ENCODE measurements at regions not wholly inside any gene's neighbourhood (a gene's known extent, or its start where the extent isn't known, plus 50 kb on each side); places are given as distances from the start of the nearest gene placed in this dataset.

DNA sequence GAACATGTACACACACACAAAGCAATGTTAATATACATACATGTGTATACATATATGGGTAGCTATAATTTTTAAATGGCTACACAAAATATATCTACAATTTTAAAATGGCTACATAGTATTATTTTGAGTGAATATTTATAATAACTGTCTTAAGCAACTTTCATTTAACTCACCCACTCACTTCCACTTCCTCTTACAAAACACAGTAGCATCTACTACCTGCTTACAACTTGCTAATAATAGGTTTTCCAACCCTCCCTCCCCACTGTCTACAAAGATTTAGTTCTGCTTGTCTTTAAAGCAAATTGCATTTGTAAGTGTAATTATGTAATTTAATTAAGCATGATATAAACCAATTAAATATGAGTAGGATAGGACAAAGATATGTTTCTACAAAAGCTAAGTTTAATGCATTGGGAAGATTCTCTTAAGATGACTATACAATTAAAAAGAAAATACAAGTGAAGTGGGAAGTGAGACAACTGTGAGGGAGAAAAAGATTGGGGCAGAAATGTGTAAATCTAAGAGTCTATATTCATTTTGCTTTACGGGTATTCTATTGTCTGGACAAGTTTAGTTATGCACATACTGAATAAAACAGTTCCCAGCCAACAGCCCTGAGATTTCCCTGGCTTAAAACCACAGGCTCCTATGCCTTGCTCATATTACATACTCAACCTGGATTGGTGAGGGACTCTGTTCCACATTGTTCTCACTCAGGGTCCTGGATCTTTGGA lies 583.1 kb downstream of the EFNB2 start:
- Histone ChIP-seq H3F3A (ENCODE audit: insufficient read depth) (no peaks in the 10 kb centered on the region), H3K27me3 (replicated peaks; ENCODE audit: insufficient read depth) (no peaks in the 10 kb centered on the region), H3K27ac (no peak overlapping the region), H3K4me3 (no peak overlapping the region), H4K20me1 (ENCODE audit: insufficient read depth) (no peaks in the 10 kb centered on the region), H3K4me1 (ENCODE audit: insufficient read depth) (no peaks in the 10 kb centered on the region), H3K36me3 (ENCODE audit: low read depth) (no peaks in the 10 kb centered on the region), H2AFZ (no peak overlapping the region), H3K9ac (no peak overlapping the region), H3K79me2 (ENCODE audit: insufficient read depth) (no peaks in the 10 kb centered on the region), H3K4me2 (ENCODE audit: unreplicated experiment) (no peak overlapping the region), H3K9me2 (ENCODE audit: insufficient read depth) (no peaks in the 10 kb centered on the region), H3K9me3 (ENCODE audit: low read depth) (no peaks in the 10 kb centered on the region)
- DNase-seq: no peak
- TF ChIP-seq EZH2phosphoT487 (IDR thresholded peaks at IDR 0.05; ENCODE audit: insufficient read depth, low read depth) (no peak), EZH2 (IDR thresholded peaks at IDR 0.05; ENCODE audit: insufficient read depth, poor library complexity, severe bottlenecking) (no peak)
- 32 to 36% methylated on average over 1 of the region's 1 CpG for WGBS, 2 experiments (ENCODE audit: low coverage in 1 of 2, low lambda C conversion rate in 2 of 2, missing lambda C conversion rate in 2 of 2)
- in situ Hi-C loops (cut with MboI): no loop called here

DNA sequence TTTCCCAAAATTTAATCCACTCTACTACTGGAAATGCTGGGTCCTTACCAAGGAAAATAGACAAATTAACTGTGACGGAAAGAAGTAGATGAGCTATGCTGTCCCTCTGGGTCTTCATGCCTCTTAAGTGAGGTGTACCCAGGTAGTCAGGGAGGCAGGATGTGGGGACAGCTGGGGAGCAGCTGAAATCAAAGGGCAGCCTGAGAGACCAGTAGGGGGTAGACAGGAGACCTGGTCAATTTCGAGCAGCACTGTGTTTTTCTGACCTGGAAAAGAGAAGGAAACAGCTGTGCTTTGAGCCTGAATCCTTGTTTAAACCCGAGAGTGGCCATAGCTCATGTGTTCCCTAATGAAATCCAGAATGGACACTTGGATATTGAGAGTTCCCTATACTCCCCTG lies 587.3 kb downstream of the EFNB2 start:
- Histone ChIP-seq H4K20me1 (ENCODE audit: insufficient read depth) (no peaks in the 10 kb centered on the region), H2AFZ (no peak overlapping the region)
- in situ Hi-C loops (cut with MboI): no loop called here

DNA sequence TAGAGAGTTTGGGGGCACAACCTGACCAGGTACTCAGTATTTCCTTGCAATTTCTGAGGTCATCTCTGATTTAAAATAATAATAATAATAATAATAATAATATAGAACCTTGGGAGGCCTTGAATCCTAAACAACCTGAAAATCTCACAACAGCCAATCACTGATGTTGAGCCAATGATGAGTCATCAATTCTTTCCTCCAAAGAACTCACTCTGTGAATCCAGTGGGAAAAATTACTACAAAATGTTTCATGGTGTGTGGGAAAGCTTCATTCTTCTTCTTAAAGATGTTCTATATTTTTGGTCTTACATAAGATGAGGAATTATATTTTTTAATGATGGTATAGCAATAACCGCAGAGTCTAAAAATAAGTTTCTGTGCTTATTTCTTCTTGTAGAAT lies 594.6 kb downstream of the EFNB2 start:
- no peak for DNase-seq
- H3K36me3 ChIP-seq (ENCODE audit: low read depth): no peaks in the 10 kb centered on the region
- H3K27ac ChIP-seq: no peak overlapping the region
- H3K27me3 ChIP-seq (replicated peaks; ENCODE audit: insufficient read depth): no peaks in the 10 kb centered on the region
- no peaks in the 10 kb centered on the region for H3K79me2 ChIP-seq (ENCODE audit: insufficient read depth)
- H3F3A ChIP-seq (ENCODE audit: insufficient read depth): no peaks in the 10 kb centered on the region
- no peaks in the 10 kb centered on the region for H3K4me1 ChIP-seq (ENCODE audit: insufficient read depth)
- H3K4me3 ChIP-seq: no peak overlapping the region
- H2AFZ ChIP-seq: no peak overlapping the region
- no peak for TF ChIP-seq EZH2 (IDR thresholded peaks at IDR 0.05; ENCODE audit: insufficient read depth, poor library complexity, severe bottlenecking)
- no peak for TF ChIP-seq EZH2phosphoT487 (IDR thresholded peaks at IDR 0.05; ENCODE audit: insufficient read depth, low read depth)
- WGBS, 2 experiments (ENCODE audit: low coverage in 1 of 2, low lambda C conversion rate in 2 of 2, missing lambda C conversion rate in 2 of 2): 71 to 78% methylated on average over 1 of the region's 1 CpG
- in situ Hi-C loops (cut with MboI): no loop called here
- no peaks in the 10 kb centered on the region for H4K20me1 ChIP-seq (ENCODE audit: insufficient read depth)
- no peaks in the 10 kb centered on the region for H3K9me3 ChIP-seq (ENCODE audit: low read depth)
- no peak overlapping the region for H3K4me2 ChIP-seq (ENCODE audit: unreplicated experiment)
- H3K9me2 ChIP-seq (ENCODE audit: insufficient read depth): no peaks in the 10 kb centered on the region
- no peak overlapping the region for H3K9ac ChIP-seq

More for the DNA sequence above, 587.3 kb downstream of the EFNB2 start:
- H3K27me3 ChIP-seq (replicated peaks; ENCODE audit: insufficient read depth): no peaks in the 10 kb centered on the region
- no peaks in the 10 kb centered on the region for H3K4me1 ChIP-seq (ENCODE audit: insufficient read depth)
- no peak overlapping the region for H3K27ac ChIP-seq
- H3F3A ChIP-seq (ENCODE audit: insufficient read depth): no peaks in the 10 kb centered on the region
- no peaks in the 10 kb centered on the region for H3K36me3 ChIP-seq (ENCODE audit: low read depth)
- no peaks in the 10 kb centered on the region for H3K9me2 ChIP-seq (ENCODE audit: insufficient read depth)
- H3K4me2 ChIP-seq (ENCODE audit: unreplicated experiment): no peak overlapping the region
- H3K79me2 ChIP-seq (ENCODE audit: insufficient read depth): no peaks in the 10 kb centered on the region
- TF ChIP-seq EZH2phosphoT487 (IDR thresholded peaks at IDR 0.05; ENCODE audit: insufficient read depth, low read depth) (no peak), EZH2 (IDR thresholded peaks at IDR 0.05; ENCODE audit: insufficient read depth, poor library complexity, severe bottlenecking) (no peak)
- WGBS, 2 experiments (ENCODE audit: low coverage in 1 of 2, low lambda C conversion rate in 2 of 2, missing lambda C conversion rate in 2 of 2): 29 to 44% methylated on average over 3 of the region's 3 CpGs
- no peak for DNase-seq
- no peak overlapping the region for H3K9ac ChIP-seq
- H3K4me3 ChIP-seq: no peak overlapping the region
- no peaks in the 10 kb centered on the region for H3K9me3 ChIP-seq (ENCODE audit: low read depth)

DNA sequence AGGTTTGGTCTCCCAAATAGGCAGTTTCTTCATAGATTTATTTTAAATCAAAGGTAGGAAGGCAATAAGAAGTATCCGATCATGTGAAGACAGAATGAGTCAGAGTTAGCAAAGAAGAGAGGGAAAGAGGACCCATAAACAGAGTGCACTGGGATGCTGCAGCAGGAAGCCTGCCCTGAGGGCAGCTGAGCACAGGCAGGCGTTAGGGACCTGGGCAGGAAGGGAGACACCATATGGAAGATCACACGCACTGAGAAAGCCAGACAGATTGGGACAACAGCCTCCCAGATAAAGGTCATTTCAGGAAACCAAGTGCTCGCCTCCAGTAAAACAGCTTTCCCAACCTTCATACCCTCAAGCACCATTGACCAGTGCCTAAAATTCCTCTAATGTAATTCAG lies 598.0 kb downstream of the EFNB2 start:
- Histone ChIP-seq H2AFZ (no peak overlapping the region), H3K9me2 (ENCODE audit: insufficient read depth) (no peaks in the 10 kb centered on the region), H3K36me3 (ENCODE audit: low read depth) (no peaks in the 10 kb centered on the region), H3K4me3 (no peak overlapping the region), H3K9me3 (ENCODE audit: low read depth) (no peaks in the 10 kb centered on the region), H3K79me2 (ENCODE audit: insufficient read depth) (no peaks in the 10 kb centered on the region), H3K27me3 (replicated peaks; ENCODE audit: insufficient read depth) (no peaks in the 10 kb centered on the region), H3K27ac (no peak overlapping the region), H3F3A (ENCODE audit: insufficient read depth) (no peaks in the 10 kb centered on the region), H4K20me1 (ENCODE audit: insufficient read depth) (no peaks in the 10 kb centered on the region), H3K4me2 (ENCODE audit: unreplicated experiment) (no peak overlapping the region), H3K4me1 (ENCODE audit: insufficient read depth) (no peaks in the 10 kb centered on the region; the same call in 1 of the 2 replicates), H3K9ac (no peak overlapping the region)
- WGBS, 2 experiments (ENCODE audit: low coverage in 1 of 2, low lambda C conversion rate in 2 of 2, missing lambda C conversion rate in 2 of 2): 51 to 53% methylated on average over 4 of the region's 4 CpGs
- in situ Hi-C loops (cut with MboI): no loop called here
- DNase-seq: no peak
- no peak for TF ChIP-seq EZH2 (IDR thresholded peaks at IDR 0.05; ENCODE audit: insufficient read depth, poor library complexity, severe bottlenecking)
